ENCODE measurements at regions not wholly inside any gene's neighbourhood (a gene's known extent, or its start where the extent isn't known, plus 50 kb on each side); places are given as distances from the start of the nearest gene placed in this dataset.
A peak's percentile ranks its signal among the peaks of the same experiment; 100 is the strongest.

DNA sequence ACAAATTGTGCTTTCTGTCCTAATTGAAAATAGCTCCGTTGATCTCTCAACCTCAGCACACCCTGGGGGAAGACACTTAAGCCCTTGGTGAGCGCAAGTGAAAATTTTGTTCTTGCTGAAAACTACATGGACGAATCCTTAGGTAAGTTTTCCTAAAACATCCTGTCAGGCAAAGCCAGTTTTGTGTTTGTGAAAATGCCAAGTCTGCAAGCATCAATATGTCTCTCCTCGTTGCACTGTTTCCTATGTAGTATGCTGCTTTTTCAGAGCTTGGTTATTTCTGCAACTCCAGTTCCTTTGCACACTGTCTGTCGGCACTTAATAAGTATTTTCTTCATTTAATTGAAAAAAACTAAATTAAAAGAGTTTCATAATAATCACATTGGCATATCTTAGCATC, 146.9 kb upstream of the POU3F3 start:
- Histone ChIP-seq H3K9me3 (ENCODE audit: control insufficient read depth in 2 of 3, low read length in 3 of 3) (no peaks in the 10 kb centered on the region), H3K4me1 (ENCODE audit: control insufficient read depth in 2 of 2, insufficient read depth in 2 of 2, low read length in 2 of 2) (no peaks in the 10 kb centered on the region), H3K4me3 (ENCODE audit: low read length) (no peak overlapping the region), H3K27ac (ENCODE audit: low read depth, low read length) (no peak overlapping the region), H3K36me3 (ENCODE audit: control insufficient read depth in 2 of 3, insufficient read depth in 3 of 3, low read length in 3 of 3) (no peaks in the 10 kb centered on the region), H3K27me3 (ENCODE audit: control insufficient read depth in 2 of 2, insufficient read depth in 2 of 2, low read length in 2 of 2) (no peaks in the 10 kb centered on the region)
- intact Hi-C loops (cut with micrococcal nuclease), result no loop called here
- Mint-ChIP-seq H3K4me3 (no peak overlapping the region), H3K36me3 (no peaks in the 10 kb centered on the region), H3K4me1 (no peaks in the 10 kb centered on the region), H3K27ac (no peak overlapping the region), H3K27me3 (no peaks in the 10 kb centered on the region), H3K9me3 (peaks cover 0 to 9% (median 0%) of the 10 kb centered on the region in 11 donors)
- ATAC-seq, result no peak
- POLR2A ChIA-PET, result no interaction called here
- CTCF ChIA-PET, result no interaction called here
- DNase-seq, result no peak

DNA sequence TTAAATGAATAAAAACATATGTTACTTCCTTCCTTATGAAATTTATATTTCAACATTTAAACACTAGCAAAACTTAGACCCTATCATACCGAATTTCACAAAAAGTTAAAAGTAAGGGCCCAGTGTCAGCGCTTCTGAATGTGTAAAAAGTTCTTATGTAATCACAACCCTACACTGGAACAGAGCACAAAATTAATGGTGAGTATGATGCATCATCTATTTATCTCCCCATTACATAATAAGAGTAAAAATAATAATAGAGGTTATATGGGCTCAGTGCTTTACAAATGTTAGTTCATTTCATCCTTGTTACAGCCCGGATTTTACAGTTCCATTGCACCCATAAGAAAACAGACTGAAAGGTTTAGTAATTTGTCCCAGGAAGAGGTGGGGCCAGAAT, 144.9 kb upstream of the POU3F3 start:
- ATAC-seq, result no peak
- Histone ChIP-seq H3K4me1 (ENCODE audit: control insufficient read depth in 2 of 2, insufficient read depth in 2 of 2, low read length in 2 of 2) (no peaks in the 10 kb centered on the region), H3K36me3 (ENCODE audit: control insufficient read depth in 2 of 3, insufficient read depth in 3 of 3, low read length in 3 of 3) (no peaks in the 10 kb centered on the region), H3K27ac (ENCODE audit: low read depth, low read length) (no peak overlapping the region), H3K9me3 (ENCODE audit: control insufficient read depth in 2 of 3, low read length in 3 of 3) (no peaks in the 10 kb centered on the region), H3K4me3 (ENCODE audit: low read length) (no peak overlapping the region), H3K27me3 (ENCODE audit: control insufficient read depth in 2 of 2, insufficient read depth in 2 of 2, low read length in 2 of 2) (no peaks in the 10 kb centered on the region)
- peaks cover 0 to 9% (median 0%) of the 10 kb centered on the region in 11 donors for H3K9me3 Mint-ChIP-seq
- intact Hi-C loops (cut with micrococcal nuclease), result no loop called here
- no peaks in the 10 kb centered on the region for H3K4me1 Mint-ChIP-seq
- H3K36me3 Mint-ChIP-seq, result no peaks in the 10 kb centered on the region
- no peaks in the 10 kb centered on the region for H3K27me3 Mint-ChIP-seq
- DNase-seq, result no peak
- no peak overlapping the region for H3K4me3 Mint-ChIP-seq
- ChIA-PET POLR2A (no interaction called here), CTCF (no interaction called here)
- H3K27ac Mint-ChIP-seq, result no peak overlapping the region

DNA sequence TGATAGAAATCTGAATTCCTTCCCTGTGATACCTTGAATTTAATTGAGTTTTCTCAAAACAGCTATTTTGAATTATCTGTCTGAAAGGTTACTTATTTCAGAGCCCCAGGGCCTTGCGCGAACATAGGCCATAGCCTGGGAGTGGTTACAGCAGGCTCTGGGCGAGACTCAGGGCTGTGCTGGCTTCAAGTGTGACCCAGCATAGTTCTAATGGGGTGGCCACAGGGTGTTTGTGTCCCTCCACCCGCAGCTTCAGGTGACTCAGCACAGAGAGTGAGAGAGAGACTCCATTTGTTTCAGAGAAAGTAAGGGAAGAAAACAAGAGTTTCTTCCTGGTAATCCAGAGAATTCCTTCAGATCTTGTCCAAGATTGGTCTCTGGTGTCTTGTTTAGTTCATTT, 137.9 kb upstream of the POU3F3 start:
- intact Hi-C loops (cut with micrococcal nuclease), result no loop called here
- H3K4me1 ChIP-seq (ENCODE audit: control insufficient read depth in 2 of 2, insufficient read depth in 2 of 2, low read length in 2 of 2), result no peaks in the 10 kb centered on the region
- no peak overlapping the region for H3K4me3 Mint-ChIP-seq
- H3K27ac ChIP-seq (ENCODE audit: low read depth, low read length), result no peak overlapping the region
- POLR2A ChIA-PET, result no interaction called here
- no peak overlapping the region for H3K4me3 ChIP-seq (ENCODE audit: low read length)
- H3K36me3 Mint-ChIP-seq, result no peaks in the 10 kb centered on the region
- H3K27ac Mint-ChIP-seq, result no peak overlapping the region
- no peaks in the 10 kb centered on the region for H3K9me3 ChIP-seq (ENCODE audit: control insufficient read depth in 2 of 3, low read length in 3 of 3)
- H3K27me3 Mint-ChIP-seq, result peaks cover 0 to 6% (median 0%) of the 10 kb centered on the region in 5 donors
- peaks cover 0 to 10% (median 2%) of the 10 kb centered on the region in 11 donors for H3K9me3 Mint-ChIP-seq
- ATAC-seq (no peak), DNase-seq (no peak)
- CTCF ChIA-PET, result no interaction called here
- H3K27me3 ChIP-seq (ENCODE audit: control insufficient read depth in 2 of 2, insufficient read depth in 2 of 2, low read length in 2 of 2), result no peaks in the 10 kb centered on the region
- no peaks in the 10 kb centered on the region for H3K4me1 Mint-ChIP-seq
- H3K36me3 ChIP-seq (ENCODE audit: control insufficient read depth in 2 of 3, insufficient read depth in 3 of 3, low read length in 3 of 3), result no peaks in the 10 kb centered on the region

DNA sequence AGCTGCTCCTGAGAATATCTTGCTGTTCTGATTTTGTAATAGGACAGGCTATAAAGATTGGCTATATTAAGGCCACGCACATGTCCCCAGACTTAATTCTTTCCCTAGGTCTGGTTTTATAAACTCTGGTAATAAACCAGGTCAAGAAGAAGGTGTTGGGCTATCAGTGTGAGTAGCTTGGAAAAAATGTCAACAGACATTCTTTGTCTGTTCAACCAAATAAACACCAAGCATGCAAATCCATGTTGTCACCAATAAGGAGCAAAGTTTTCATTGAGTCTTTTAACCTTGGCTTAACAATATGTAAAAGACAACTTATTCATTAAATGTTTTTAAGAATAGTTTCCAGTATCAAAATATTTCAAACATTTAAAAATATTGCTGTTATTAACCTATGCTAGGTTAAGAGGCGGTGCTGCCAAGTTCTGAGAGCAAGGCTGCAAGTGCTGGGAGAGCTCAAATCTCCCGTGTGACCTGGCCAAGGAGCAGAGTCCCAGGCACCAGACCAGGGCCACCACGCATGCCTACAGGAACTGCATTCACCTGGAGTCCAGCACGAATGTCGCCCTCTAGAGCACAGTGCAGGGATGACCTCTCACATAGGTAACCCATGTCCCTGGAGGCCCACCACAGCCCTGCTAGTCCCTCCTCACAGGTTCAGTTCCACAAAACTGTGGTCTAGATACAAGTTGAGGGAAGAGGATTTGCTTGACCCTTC, 120.5 kb upstream of the POU3F3 start:
- intact Hi-C loops (cut with micrococcal nuclease), result no loop called here
- CTCF ChIA-PET, result no interaction called here
- H3K4me1 Mint-ChIP-seq, result peaks cover 0 to 13% (median 11%) of the 10 kb centered on the region in 7 donors
- H3K9me3 ChIP-seq (ENCODE audit: control insufficient read depth in 2 of 3, low read length in 3 of 3), result no peaks in the 10 kb centered on the region
- H3K27ac Mint-ChIP-seq, result no peak overlapping the region
- H3K27me3 ChIP-seq (ENCODE audit: control insufficient read depth in 2 of 2, insufficient read depth in 2 of 2, low read length in 2 of 2), result no peaks in the 10 kb centered on the region
- no peak overlapping the region for H3K4me3 Mint-ChIP-seq
- no peak overlapping the region for H3K27ac ChIP-seq (ENCODE audit: low read depth, low read length)
- no peak overlapping the region for H3K4me3 ChIP-seq (ENCODE audit: low read length)
- DNase-seq (no peak), ATAC-seq (peak; percentile 64)
- POLR2A ChIA-PET, result no interaction called here
- H3K36me3 ChIP-seq (ENCODE audit: control insufficient read depth in 2 of 3, insufficient read depth in 3 of 3, low read length in 3 of 3), result no peaks in the 10 kb centered on the region
- H3K4me1 ChIP-seq (ENCODE audit: control insufficient read depth in 2 of 2, insufficient read depth in 2 of 2, low read length in 2 of 2), result no peaks in the 10 kb centered on the region
- H3K36me3 Mint-ChIP-seq, result no peaks in the 10 kb centered on the region
- H3K9me3 Mint-ChIP-seq, result peaks cover 0 to 24% (median 4%) of the 10 kb centered on the region in 11 donors
- peaks cover 0 to 18% (median 9%) of the 10 kb centered on the region in 5 donors for H3K27me3 Mint-ChIP-seq

DNA sequence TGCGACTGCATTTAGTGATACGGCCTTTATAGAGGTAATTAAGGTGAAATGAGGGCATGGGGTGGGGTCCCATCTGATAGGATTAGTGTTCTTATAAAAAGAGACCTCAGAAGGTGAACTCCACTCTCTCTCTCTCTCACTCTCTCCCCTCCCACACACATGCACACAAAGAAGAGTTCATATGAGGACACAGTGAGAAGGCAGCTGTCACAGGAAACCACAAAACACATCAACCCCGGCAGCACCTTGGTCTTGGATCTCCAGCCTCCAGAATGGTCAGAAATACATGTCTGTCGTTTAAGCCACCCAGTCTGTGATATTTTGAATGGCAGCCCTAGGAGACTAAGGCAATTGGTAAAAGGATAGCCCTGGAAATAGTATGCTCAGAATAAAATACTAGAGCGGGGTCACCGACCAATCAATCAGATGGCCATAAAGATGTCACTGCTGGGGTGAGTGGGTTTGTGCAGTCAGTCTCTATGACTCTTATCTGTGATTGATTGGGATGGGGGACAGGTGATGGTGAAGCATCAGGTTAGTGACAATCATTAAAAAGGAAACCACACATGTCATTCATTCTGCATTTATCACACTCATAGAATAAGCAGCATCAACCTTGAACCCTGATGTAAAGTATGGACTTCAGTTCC, 118.9 kb upstream of the POU3F3 start:
- Mint-ChIP-seq H3K27ac (no peak overlapping the region), H3K9me3 (peaks cover 0 to 12% (median 4%) of the 10 kb centered on the region in 11 donors), H3K36me3 (no peaks in the 10 kb centered on the region), H3K27me3 (peaks cover 0 to 14% (median 9%) of the 10 kb centered on the region in 5 donors), H3K4me1 (peaks cover 0 to 13% (median 11%) of the 10 kb centered on the region in 7 donors), H3K4me3 (peak overlapping the region in 1 of 10 donors; percentile 13)
- no peak overlapping the region for H3K27ac ChIP-seq (ENCODE audit: low read depth, low read length)
- no peak overlapping the region for H3K4me3 ChIP-seq (ENCODE audit: low read length)
- H3K36me3 ChIP-seq (ENCODE audit: control insufficient read depth in 2 of 3, insufficient read depth in 3 of 3, low read length in 3 of 3), result no peaks in the 10 kb centered on the region
- H3K4me1 ChIP-seq (ENCODE audit: control insufficient read depth in 2 of 2, insufficient read depth in 2 of 2, low read length in 2 of 2), result no peaks in the 10 kb centered on the region
- H3K27me3 ChIP-seq (ENCODE audit: control insufficient read depth in 2 of 2, insufficient read depth in 2 of 2, low read length in 2 of 2), result no peaks in the 10 kb centered on the region
- CTCF ChIA-PET, result no interaction called here
- ATAC-seq (no peak), DNase-seq (no peak)
- no peaks in the 10 kb centered on the region for H3K9me3 ChIP-seq (ENCODE audit: control insufficient read depth in 2 of 3, low read length in 3 of 3)
- POLR2A ChIA-PET, result no interaction called here
- intact Hi-C loops (cut with micrococcal nuclease), result no loop called here

DNA sequence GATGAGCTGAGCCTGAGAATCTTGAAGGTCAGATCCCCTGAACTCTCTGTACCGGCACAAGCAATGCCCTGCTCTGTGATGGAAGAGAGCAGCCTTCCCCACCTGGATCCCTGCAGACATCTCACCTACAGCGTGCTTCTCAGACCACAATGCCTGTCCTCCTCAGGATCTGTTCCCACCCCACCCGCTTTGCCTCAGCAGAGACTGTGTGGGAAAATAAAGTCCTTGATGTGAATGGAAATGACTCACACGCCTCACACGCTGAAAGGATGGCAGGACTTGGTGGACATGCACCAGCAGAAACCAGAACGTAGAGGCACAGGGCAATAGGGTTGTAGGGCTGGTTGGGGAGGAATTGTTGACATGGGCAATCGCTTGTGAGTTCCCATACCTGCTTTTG, 117.9 kb upstream of the POU3F3 start:
- POLR2A ChIA-PET, result no interaction called here
- CTCF ChIA-PET, result no interaction called here
- Histone ChIP-seq H3K4me1 (ENCODE audit: control insufficient read depth in 2 of 2, insufficient read depth in 2 of 2, low read length in 2 of 2) (no peaks in the 10 kb centered on the region), H3K27me3 (ENCODE audit: control insufficient read depth in 2 of 2, insufficient read depth in 2 of 2, low read length in 2 of 2) (no peaks in the 10 kb centered on the region), H3K27ac (ENCODE audit: low read depth, low read length) (no peak overlapping the region), H3K9me3 (ENCODE audit: control insufficient read depth in 2 of 3, low read length in 3 of 3) (no peaks in the 10 kb centered on the region), H3K4me3 (ENCODE audit: low read length) (no peak overlapping the region), H3K36me3 (ENCODE audit: control insufficient read depth in 2 of 3, insufficient read depth in 3 of 3, low read length in 3 of 3) (no peaks in the 10 kb centered on the region)
- Mint-ChIP-seq H3K4me1 (peaks cover 0 to 13% (median 11%) of the 10 kb centered on the region in 7 donors), H3K9me3 (peaks cover 0 to 8% (median 2%) of the 10 kb centered on the region in 11 donors), H3K36me3 (no peaks in the 10 kb centered on the region), H3K4me3 (no peak overlapping the region), H3K27me3 (peaks cover 0 to 14% (median 7%) of the 10 kb centered on the region in 5 donors), H3K27ac (no peak overlapping the region)
- intact Hi-C loops (cut with micrococcal nuclease), result no loop called here
- no peak for ATAC-seq
- no peak for DNase-seq

DNA sequence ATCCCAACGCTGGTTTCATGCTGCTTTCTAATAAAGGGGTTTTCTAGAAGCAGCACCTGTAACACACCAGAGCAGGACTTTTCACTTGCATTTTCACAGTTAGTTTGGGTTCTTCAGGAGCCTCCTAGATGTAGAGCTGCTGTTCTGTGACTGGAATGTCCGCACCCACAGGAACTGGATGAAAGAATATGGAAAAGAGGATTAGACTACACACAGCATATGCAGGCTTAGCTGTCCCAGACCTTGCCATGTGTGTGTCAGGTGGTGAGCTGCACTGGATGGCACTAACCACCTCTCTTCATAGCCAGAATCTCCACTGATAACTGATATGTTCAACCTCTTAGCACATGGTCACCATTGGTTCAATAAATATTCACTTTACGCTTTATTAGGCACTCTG, 112.1 kb upstream of the POU3F3 start:
- peaks cover 0 to 3% (median 0%) of the 10 kb centered on the region in 11 donors for H3K9me3 Mint-ChIP-seq
- no peaks in the 10 kb centered on the region for H3K27me3 ChIP-seq (ENCODE audit: control insufficient read depth in 2 of 2, insufficient read depth in 2 of 2, low read length in 2 of 2)
- H3K4me3 Mint-ChIP-seq, result no peak overlapping the region
- no peak overlapping the region for H3K27ac ChIP-seq (ENCODE audit: low read depth, low read length)
- ChIA-PET POLR2A (no interaction called here), CTCF (interaction anchor here (0.5 kb wide), 1 partner anchor 1028 kb away, joined by 3 read pairs; no protein-coding TSS in a partner anchor)
- no peaks in the 10 kb centered on the region for H3K4me1 Mint-ChIP-seq
- no peak overlapping the region for H3K4me3 ChIP-seq (ENCODE audit: low read length)
- peaks cover 0 to 7% (median 4%) of the 10 kb centered on the region in 5 donors for H3K27me3 Mint-ChIP-seq
- H3K9me3 ChIP-seq (ENCODE audit: control insufficient read depth in 2 of 3, low read length in 3 of 3), result no peaks in the 10 kb centered on the region
- intact Hi-C loops (cut with micrococcal nuclease), result no loop called here
- DNase-seq (no peak), ATAC-seq (no peak)
- H3K36me3 Mint-ChIP-seq, result no peaks in the 10 kb centered on the region
- no peaks in the 10 kb centered on the region for H3K36me3 ChIP-seq (ENCODE audit: control insufficient read depth in 2 of 3, insufficient read depth in 3 of 3, low read length in 3 of 3)
- no peaks in the 10 kb centered on the region for H3K4me1 ChIP-seq (ENCODE audit: control insufficient read depth in 2 of 2, insufficient read depth in 2 of 2, low read length in 2 of 2)
- H3K27ac Mint-ChIP-seq, result no peak overlapping the region

Data from naive thymus-derived CD4-positive, alpha-beta T cell (primary cell).